Astrocyte (in vitro differentiated cells and primary cell): ENCODE measurements at regions not wholly inside any gene's neighbourhood (a gene's known extent, or its start where the extent isn't known, plus 50 kb on each side); places are given as distances from the start of the nearest gene placed in this dataset.
"Not testable (repeated sequence)": the region's sequence is repeated elsewhere in the genome, so short reads cannot be mapped to it uniquely, and the experiment has no call there.

Source experiments
- CTCF ChIP-seq: IDR thresholded peaks from 2 replicates; pipeline ENCODE4 v1.5.1; 2011; ENCODE audit warnings: low read depth, mild to moderate bottlenecking, inconsistent platforms, low read length, moderate library complexity; ENCODE audit not compliant: insufficient read depth
- EZH2 ChIP-seq: IDR thresholded peaks from 2 replicates; pipeline ENCODE4 v1.6.1; 2012; ENCODE audit warnings: mild to moderate bottlenecking, low read length, inconsistent platforms; ENCODE audit not compliant: insufficient read depth

DNA sequence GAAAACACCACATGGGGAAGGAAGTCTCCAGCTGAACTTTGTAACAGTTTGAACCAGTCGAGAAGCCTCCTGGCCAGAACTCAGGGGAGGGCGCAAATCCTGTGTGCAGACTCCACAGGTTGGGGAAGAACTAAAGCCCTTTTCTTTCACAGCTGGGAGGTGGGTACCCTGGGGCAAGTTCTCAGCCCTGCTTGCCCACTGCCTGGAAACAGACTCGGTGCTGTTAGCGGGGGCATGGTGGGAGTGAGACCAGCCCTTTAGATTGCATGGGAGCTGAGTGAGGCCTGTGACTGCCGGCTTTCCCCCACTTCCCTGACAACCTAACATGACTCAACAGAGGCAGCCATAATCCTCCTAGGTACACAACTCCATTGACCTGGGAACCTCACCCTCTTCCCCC, 223.6 kb upstream of the DLGAP1 start:
- TF ChIP-seq CTCF, EZH2: not testable (repeated sequence)
